COLO668 (cell line): ENCODE measurements at regions not wholly inside any gene's neighbourhood (a gene's known extent, or its start where the extent isn't known, plus 50 kb on each side); places are given as distances from the start of the nearest gene placed in this dataset.
"Not testable (repeated sequence)": the region's sequence is repeated elsewhere in the genome, so short reads cannot be mapped to it uniquely, and the experiment has no call there.

Source experiments
- DNase-seq: peaks from one replicate; lab custom pipeline; 2025; ENCODE audit not compliant: unreplicated experiment; lab: John Stamatoyannopoulos, UW

DNA sequence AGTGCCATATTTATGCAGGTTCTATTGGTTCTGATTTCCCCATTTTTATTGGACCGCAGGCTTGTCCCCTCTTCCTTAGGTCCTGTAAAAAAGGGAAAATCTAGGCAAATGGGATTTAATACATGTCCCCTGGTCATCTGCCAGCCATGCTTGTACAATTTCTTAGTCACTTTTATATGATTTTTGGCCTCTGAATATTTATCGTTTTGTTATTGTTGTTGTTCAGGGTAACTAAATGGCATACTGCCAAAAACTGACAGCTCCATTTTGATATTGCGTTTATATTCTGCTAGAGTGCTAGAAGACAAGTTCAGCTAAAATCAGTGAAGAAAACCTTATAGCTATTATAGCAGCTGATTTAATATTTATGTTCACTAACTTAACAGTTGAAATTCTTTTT lies 770.2 kb upstream of the FAM174A start:
- DNase-seq, result no peak

- DNase-seq, result no peak
Observed at GRCh38 chr5:99763021-99763774, 772.0 kb upstream of the FAM174A start.

GRCh38 chr5:99747342-99747741 lies 787.8 kb upstream of the FAM174A start:
- DNase-seq, result no peak

GRCh38 chr5:99733146-99733545 lies 802.0 kb upstream of the FAM174A start:
- not testable (repeated sequence) for DNase-seq

DNA sequence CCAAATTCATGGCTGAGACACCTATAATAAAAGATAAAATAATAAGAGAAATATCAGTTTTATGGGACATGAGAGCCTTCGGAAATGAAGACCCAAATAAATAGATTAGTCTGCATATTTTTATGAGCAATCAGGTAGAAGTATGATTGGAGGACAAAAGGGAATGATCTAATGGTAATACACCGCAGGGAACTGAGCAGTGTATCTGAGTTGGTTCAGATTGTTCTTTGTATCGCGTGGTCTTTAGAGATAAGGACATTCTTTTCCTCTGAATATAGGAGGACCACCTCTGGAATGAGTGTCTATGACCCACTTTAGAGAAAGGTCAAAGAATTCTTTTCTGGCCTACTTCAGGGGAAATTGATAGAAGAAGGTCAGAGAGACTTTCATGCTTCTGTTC lies 801.8 kb upstream of the CHD1 start:
- not testable (repeated sequence) for DNase-seq

DNA sequence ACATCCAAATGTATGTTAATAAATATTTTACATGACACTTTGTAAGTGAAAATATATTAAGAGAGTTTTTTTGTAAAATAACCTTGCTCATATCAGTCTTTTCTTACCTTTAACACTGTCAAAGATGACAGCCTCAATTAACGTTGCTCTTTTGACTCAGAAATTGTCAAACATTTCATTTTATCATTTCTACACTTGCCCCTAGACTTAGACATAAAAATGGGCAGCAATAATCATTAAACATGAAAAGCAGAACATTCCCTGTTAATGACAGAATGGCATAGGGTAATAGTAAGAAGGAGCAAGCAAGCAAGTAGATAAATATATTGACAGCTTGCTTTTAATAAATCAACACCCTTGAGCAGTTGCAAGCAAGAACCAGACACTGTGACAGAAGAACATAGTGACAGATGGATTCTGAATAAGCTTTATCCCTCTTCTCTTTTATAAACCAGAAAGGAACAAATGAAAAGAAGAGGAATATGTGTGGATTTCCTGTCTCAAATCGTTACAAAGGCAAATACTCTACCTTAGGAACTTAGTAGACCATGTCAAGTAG lies 796.0 kb upstream of the CHD1 start:
- DNase-seq, result no peak

GRCh38 chr5:99721506-99721905 lies 792.7 kb upstream of the CHD1 start:
- no peak for DNase-seq

DNA sequence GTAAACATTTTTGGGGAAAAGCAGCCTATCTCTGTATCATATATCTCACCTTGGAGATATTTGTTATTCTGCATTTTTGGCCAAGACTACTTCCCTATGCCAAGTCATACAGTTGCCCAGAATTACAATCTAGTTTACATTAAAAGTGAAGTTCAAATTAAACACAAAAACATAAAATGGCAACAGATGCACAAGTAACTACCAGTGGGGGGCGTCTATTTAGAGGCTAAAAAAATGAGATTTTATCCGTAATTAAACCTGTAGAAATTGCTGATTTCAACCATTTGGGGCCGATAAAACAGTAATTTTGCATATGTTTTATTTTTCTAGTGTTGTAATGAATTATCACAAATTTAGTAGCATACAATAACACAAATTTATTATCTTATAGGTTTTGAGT lies 787.1 kb upstream of the CHD1 start:
- no peak for DNase-seq

- no peak for DNase-seq
Observed at GRCh38 chr5:99706160-99706559, 777.4 kb upstream of the CHD1 start.

GRCh38 chr5:99702565-99702964 lies 773.8 kb upstream of the CHD1 start:
- no peak for DNase-seq

DNA sequence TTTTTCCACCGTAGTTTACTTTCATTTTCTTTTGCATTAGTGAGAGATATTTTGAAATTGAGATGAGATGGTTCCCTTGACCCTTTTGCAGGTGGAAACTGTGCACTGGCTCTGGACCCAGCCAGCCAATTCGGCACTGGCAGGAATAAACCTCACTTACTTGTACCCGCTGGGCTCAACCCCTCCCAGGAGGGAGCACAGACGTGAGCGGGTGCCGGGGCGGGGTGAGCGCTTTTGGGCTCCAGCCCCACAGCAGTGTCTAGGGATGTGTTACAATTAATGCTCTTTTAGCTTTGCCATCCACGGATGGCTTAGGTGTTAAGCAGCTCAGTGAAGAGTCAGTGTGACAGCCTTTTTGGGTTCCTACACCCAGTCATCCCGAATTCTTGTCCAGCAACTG lies 766.1 kb upstream of the CHD1 start:
- no peak for DNase-seq

DNA sequence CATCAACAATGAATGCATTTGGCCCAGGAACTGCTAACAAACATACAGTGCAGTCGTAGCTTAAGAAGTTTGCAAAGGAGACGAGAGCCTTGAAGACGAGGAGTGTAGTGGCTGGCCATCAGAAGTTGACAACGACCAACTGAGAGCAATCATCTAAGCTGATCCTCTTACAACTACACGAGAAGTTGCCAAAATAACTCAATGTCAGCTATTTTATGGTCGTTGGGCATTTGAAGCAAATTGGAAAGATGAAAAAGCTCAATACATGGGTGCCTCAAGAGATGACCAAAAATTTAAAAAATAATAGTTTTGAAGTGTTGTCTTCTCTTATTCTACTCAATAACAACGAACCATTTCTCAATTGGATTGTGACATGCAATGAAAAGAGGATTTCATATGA lies 757.7 kb upstream of the CHD1 start:
- no peak for DNase-seq

- no peak for DNase-seq
Observed at GRCh38 chr5:99675974-99676373, 747.2 kb upstream of the CHD1 start.

DNA sequence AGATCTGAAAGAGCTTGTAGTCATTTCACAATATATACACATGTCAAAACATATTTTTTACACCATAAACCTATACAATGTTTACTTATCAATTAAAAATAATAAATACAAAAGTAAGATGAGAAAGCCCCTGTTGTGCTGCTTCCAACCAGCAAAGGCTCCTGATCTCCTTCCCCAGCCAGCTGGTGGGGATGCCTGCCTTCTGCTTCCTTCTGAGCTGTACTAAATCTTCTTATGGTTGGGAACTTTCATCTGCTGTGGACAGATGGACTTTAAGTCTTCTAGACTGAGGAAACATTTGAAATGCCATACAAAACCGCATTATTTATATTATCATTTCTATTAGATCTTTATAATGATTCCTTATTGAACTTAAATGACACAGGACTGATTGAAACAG lies 745.3 kb upstream of the CHD1 start:
- no peak for DNase-seq

GRCh38 chr5:99664972-99665371 lies 736.2 kb upstream of the CHD1 start:
- no peak for DNase-seq

GRCh38 chr5:99651298-99651697 lies 722.5 kb upstream of the CHD1 start:
- DNase-seq, result no peak

GRCh38 chr5:99646011-99646647 lies 717.3 kb upstream of the CHD1 start:
- DNase-seq, result no peak

DNA sequence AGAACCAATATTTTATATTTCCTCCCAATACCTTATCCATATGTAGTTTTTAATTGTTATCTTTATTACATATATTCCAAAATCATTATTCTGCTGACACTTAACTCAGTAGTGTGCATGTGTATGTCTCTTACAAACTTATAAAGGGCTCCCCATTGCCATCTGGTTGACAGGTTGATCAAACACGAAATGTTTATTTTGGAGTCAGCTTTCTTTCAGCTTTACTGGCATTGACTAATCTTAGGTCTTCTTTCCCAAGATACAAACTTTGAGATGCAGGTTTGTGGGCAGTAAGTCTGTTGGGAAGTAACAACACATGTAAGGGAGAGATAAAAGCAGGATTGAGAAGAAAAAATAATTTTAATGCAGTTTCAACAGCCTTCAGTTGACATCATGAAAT lies 716.0 kb upstream of the CHD1 start:
- DNase-seq, result no peak

DNA sequence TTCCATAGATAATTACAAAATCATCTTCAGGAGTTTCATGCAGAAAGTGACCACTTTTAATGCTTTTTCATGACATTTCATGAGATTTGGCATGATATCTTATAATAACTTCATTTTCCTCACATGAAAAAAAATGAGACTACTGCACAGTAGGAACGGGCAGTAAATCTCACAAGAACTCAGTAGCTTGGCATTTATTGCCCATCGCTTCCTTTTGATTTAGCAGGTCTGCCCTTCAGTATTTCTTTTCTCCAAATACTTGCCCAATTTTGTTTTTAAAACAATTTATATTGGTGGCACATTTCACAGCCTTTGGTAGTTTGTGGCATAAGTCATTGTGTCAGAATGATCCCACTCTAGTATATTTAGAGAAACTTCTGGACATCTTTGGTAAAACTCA lies 711.8 kb upstream of the CHD1 start:
- DNase-seq, result no peak

GRCh38 chr5:99639905-99640304 lies 711.1 kb upstream of the CHD1 start:
- DNase-seq, result no peak

DNA sequence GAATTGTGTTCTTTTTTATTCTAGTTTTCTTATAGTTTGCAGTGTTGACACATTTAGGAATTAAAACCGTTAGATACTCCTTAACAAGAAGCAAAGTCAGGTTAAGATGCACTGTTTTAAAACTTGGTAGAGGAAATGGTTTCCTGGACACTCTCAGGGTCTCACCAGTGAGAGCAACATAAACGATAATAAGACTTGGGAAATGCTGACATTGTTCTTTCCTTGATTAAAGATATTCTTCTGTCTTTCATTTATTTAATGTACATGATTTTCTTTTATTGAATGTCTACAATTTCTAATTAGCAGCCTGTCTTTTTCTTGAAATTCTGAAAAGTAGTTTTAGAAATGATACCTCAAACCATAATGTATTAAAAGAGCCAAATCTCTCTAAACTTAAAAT lies 707.9 kb upstream of the CHD1 start:
- no peak for DNase-seq
